IMR-90 (cell line): ENCODE measurements at regions not wholly inside any gene's neighbourhood (a gene's known extent, or its start where the extent isn't known, plus 50 kb on each side); places are given as distances from the start of the nearest gene placed in this dataset.

Experiments
- ATAC-seq: fragments of 200-7000 bp; cut with Tn5 transposase; 2 replicates; pipeline ENCODE4 v1.9.1; 2020; ENCODE audit warnings: low read depth, mild to moderate bottlenecking, moderate library complexity
- BruUV-seq: library from RNA; stranded (reverse); fragments of 400-500 nt; replicated peaks from 2 replicates; lab custom pipeline; 2021; lab: Mats Ljungman, UMichigan
- CTCF ChIA-PET: fragments of 300-600 bp; formaldehyde crosslinking; extraction: SDS; loops from one replicate; lab custom pipeline; 2021; ENCODE audit warnings: antibody characterized with exemption; lab: Yijun Ruan, JAX
- POLR2A ChIA-PET: fragments of 300-600 bp; sonication (Branson Sonifier 250); formaldehyde crosslinking; loops from one replicate; lab custom pipeline; 2022; ENCODE audit warnings: antibody characterized with exemption; ENCODE audit not compliant: unreplicated experiment; lab: Charles Lee
- DNase-seq: peaks from one replicate; pipeline ENCODE4 v3.0.0; 2013
- H2AFZ ChIP-seq: replicated peaks from 2 replicates; pipeline ENCODE3; 2013; ENCODE audit warnings: low read length, mild to moderate bottlenecking; ENCODE audit not compliant: poor library complexity
- H2AK5ac ChIP-seq: 2 replicates; pipeline ENCODE4 v1.6.1; 2013; ENCODE audit warnings: low read depth, low read length, inconsistent platforms
- H2AK9ac ChIP-seq: replicated peaks from 2 replicates; pipeline ENCODE3; 2013; ENCODE audit warnings: mild to moderate bottlenecking, low read depth, low read length, moderate library complexity; ENCODE audit not compliant: poor library complexity
- H2BK120ac ChIP-seq: 2 replicates; pipeline ENCODE4 v1.6.1; 2013; ENCODE audit warnings: low read depth, low read length, inconsistent platforms
- H2BK15ac ChIP-seq: 3 replicates; pipeline ENCODE4 v1.6.1; 2013; ENCODE audit warnings: low read depth, low read length, inconsistent platforms
- H2BK20ac ChIP-seq: 2 replicates; pipeline ENCODE4 v1.6.1; 2013; ENCODE audit warnings: low read depth, mild to moderate bottlenecking, inconsistent platforms, low read length, moderate library complexity
- H2BK5ac ChIP-seq: 2 replicates; pipeline ENCODE4 v1.6.1; 2013; ENCODE audit warnings: mild to moderate bottlenecking, low read depth, low read length, inconsistent platforms; ENCODE audit not compliant: poor library complexity, severe bottlenecking
- H3K14ac ChIP-seq: replicated peaks from 2 replicates; pipeline ENCODE4 v1.6.1; 2013; ENCODE audit warnings: low read depth, low read length, inconsistent platforms
- H3K18ac ChIP-seq: 2 replicates; pipeline ENCODE4 v1.6.1; 2013; ENCODE audit warnings: low read depth, low read length, control low read depth
- H3K23ac ChIP-seq: 2 replicates; pipeline ENCODE4 v1.6.1; 2013; ENCODE audit warnings: low read depth, low read length, inconsistent platforms
- H3K27ac ChIP-seq: 2 replicates; pipeline ENCODE4 v1.5.1; 2013; ENCODE audit warnings: mild to moderate bottlenecking, control low read depth, low read length; ENCODE audit not compliant: insufficient read depth
- H3K27me3 ChIP-seq: 2 replicates; pipeline ENCODE4 v1.6.1; 2013; ENCODE audit warnings: low read length; ENCODE audit not compliant: control insufficient read depth, insufficient read depth
- H3K36me3 ChIP-seq: 2 replicates; pipeline ENCODE4 v1.6.1; 2013; ENCODE audit warnings: low read length, mixed read lengths; ENCODE audit not compliant: control insufficient read depth, insufficient read depth
- H3K4ac ChIP-seq: 2 replicates; pipeline ENCODE4 v1.6.1; 2013; ENCODE audit warnings: low read depth, low read length, inconsistent platforms
- H3K4me1 ChIP-seq: 2 replicates; pipeline ENCODE4 v1.6.1; 2013; ENCODE audit warnings: low read length, mixed read lengths; ENCODE audit not compliant: control insufficient read depth, insufficient read depth
- H3K4me2 ChIP-seq: 2 replicates; pipeline ENCODE4 v1.6.1; 2013; ENCODE audit warnings: low read depth, mild to moderate bottlenecking, control low read depth, low read length, moderate library complexity
- H3K4me3 ChIP-seq: 2 replicates; pipeline ENCODE4 v1.5.1; 2013; ENCODE audit warnings: low read depth, mild to moderate bottlenecking, control low read depth, low read length, moderate library complexity; ENCODE audit not compliant: insufficient read depth
- H3K56ac ChIP-seq: 2 replicates; pipeline ENCODE4 v1.6.1; 2013; ENCODE audit warnings: low read length, inconsistent platforms; ENCODE audit not compliant: insufficient read depth; ENCODE audit errors: extremely low read depth
- H3K79me1 ChIP-seq, 2 experiments: 2 replicates each; pipeline ENCODE4 v1.6.1; 2013; ENCODE audit warnings: low read length in 2 of 2, inconsistent platforms in 1 of 2, low read depth in 1 of 2
- H3K9ac ChIP-seq: 2 replicates; pipeline ENCODE4 v1.6.1; 2013; ENCODE audit warnings: low read depth, low read length, control low read depth
- H3K9me1 ChIP-seq: 2 replicates; pipeline ENCODE4 v1.6.1; 2013; ENCODE audit warnings: low read length, inconsistent platforms; ENCODE audit not compliant: insufficient read depth
- H3K9me3 ChIP-seq: 2 replicates; pipeline ENCODE4 v1.6.1; 2013; ENCODE audit warnings: low read length; ENCODE audit not compliant: control insufficient read depth, insufficient read depth
- H4K20me1 ChIP-seq: 2 replicates; pipeline ENCODE4 v1.6.1; 2013; ENCODE audit warnings: low read length, inconsistent platforms; ENCODE audit not compliant: insufficient read depth
- H4K5ac ChIP-seq: 2 replicates; pipeline ENCODE4 v1.6.1; 2013; ENCODE audit warnings: mild to moderate bottlenecking, low read depth, low read length, control low read depth
- H4K8ac ChIP-seq, 2 experiments: 2 replicates each; pipeline ENCODE4 v1.6.1; 2013; ENCODE audit warnings: low read depth in 2 of 2, low read length in 2 of 2, control low read depth in 1 of 2, inconsistent platforms in 1 of 2
- H4K91ac ChIP-seq: 2 replicates; pipeline ENCODE4 v1.6.1; 2013; ENCODE audit warnings: low read depth, low read length, inconsistent platforms; ENCODE audit not compliant: insufficient read depth
- BHLHE40 ChIP-seq: fragments of 150-350 bp; IDR thresholded peaks from 2 replicates; pipeline ENCODE4 v1.6.1; 2016; ENCODE audit warnings: mild to moderate bottlenecking, low read depth, low read length
- CEBPB ChIP-seq: IDR thresholded peaks from 2 replicates; pipeline ENCODE4 v1.6.1; 2012; ENCODE audit warnings: low read depth, low read length, improper control_type of control experiment
- CHD1 ChIP-seq: IDR thresholded peaks from 2 replicates; pipeline ENCODE4 v1.6.1; 2012; ENCODE audit warnings: low read depth, low read length, improper control_type of control experiment
- CTCF ChIP-seq: conservative IDR thresholded peaks from 2 replicates; pipeline ENCODE4 v1.5.1; 2012; ENCODE audit warnings: mild to moderate bottlenecking, low read depth, low read length, improper control_type of control experiment
- ELK1 ChIP-seq: fragments of 150-350 bp; IDR thresholded peaks from 2 replicates; pipeline ENCODE4 v1.6.1; 2016; ENCODE audit warnings: low read depth, mild to moderate bottlenecking, low read length, moderate library complexity, borderline replicate concordance
- FOS ChIP-seq: fragments of 150-350 bp; IDR thresholded peaks from 2 replicates; pipeline ENCODE4 v1.6.1; 2016; ENCODE audit warnings: low read depth, low read length
- MAFK ChIP-seq: IDR thresholded peaks from 2 replicates; pipeline ENCODE4 v1.6.1; 2012; ENCODE audit warnings: low read depth, low read length, improper control_type of control experiment
- MAZ ChIP-seq: IDR thresholded peaks from 2 replicates; pipeline ENCODE4 v1.6.1; 2012; ENCODE audit warnings: low read depth, mild to moderate bottlenecking, low read length, improper control_type of control experiment, moderate library complexity, borderline replicate concordance
- MXI1 ChIP-seq: IDR thresholded peaks from 2 replicates; pipeline ENCODE4 v1.6.1; 2012; ENCODE audit warnings: low read depth, mild to moderate bottlenecking, low read length, moderate library complexity, borderline replicate concordance
- NFE2L2 ChIP-seq: fragments of 150-350 bp; IDR thresholded peaks from 2 replicates; pipeline ENCODE4 v1.6.1; 2016; ENCODE audit warnings: low read depth, mild to moderate bottlenecking, low read length
- POLR2A ChIP-seq: IDR thresholded peaks from 2 replicates; pipeline ENCODE4 v1.6.1; 2012; ENCODE audit warnings: mild to moderate bottlenecking, low read depth, low read length
- RAD21 ChIP-seq: IDR thresholded peaks from 2 replicates; pipeline ENCODE4 v1.6.1; 2012; ENCODE audit warnings: low read length, improper control_type of control experiment
- RCOR1 ChIP-seq: IDR thresholded peaks from 2 replicates; pipeline ENCODE4 v1.6.1; 2012; ENCODE audit warnings: mild to moderate bottlenecking, low read length, improper control_type of control experiment; ENCODE audit not compliant: insufficient replicate concordance
- RFX5 ChIP-seq: IDR thresholded peaks from 2 replicates; pipeline ENCODE4 v1.8.0; 2012; ENCODE audit warnings: low read depth, mild to moderate bottlenecking, low read length, moderate library complexity
- SMC3 ChIP-seq: fragments of 150-350 bp; IDR thresholded peaks from 2 replicates; pipeline ENCODE4 v1.6.1; 2016; ENCODE audit warnings: low read depth, mild to moderate bottlenecking, antibody characterized with exemption, low read length, moderate library complexity
- USF2 ChIP-seq: fragments of 150-350 bp; IDR thresholded peaks from 2 replicates; pipeline ENCODE4 v1.6.1; 2017; ENCODE audit warnings: mild to moderate bottlenecking, antibody characterized with exemption, low read length, low read depth
- WGBS, 2 experiments: methylation state at CpG; one replicate each; pipeline versions ENCODE4 v1.1.5 to v1.1.7; 2013; ENCODE audit warnings: missing lambda C conversion rate in 2 of 2; ENCODE audit not compliant: insufficient read length in 1 of 2; ENCODE audit errors: extremely low coverage in 2 of 2; 5-methylcytosine and 5-hydroxymethylcytosine counted together
- dilution Hi-C: fragments of 300-500 bp; cut with HindIII; formaldehyde crosslinking; loops from one replicate; pipeline ENCODE4 v1.14.3; 2018; ENCODE audit warnings: low sequenced_read_pairs; ENCODE audit not compliant: unreplicated experiment
- in situ Hi-C: fragments of 300-500 bp; cut with MboI; formaldehyde crosslinking; loops from 3 replicates; pipeline ENCODE4 v1.14.3; 2019; ENCODE audit warnings: low sequenced_read_pairs, inconsistent platforms, mixed read lengths
- intact Hi-C: fragments of 100-400 bp; cut with micrococcal nuclease; formaldehyde crosslinking; loops from 2 replicates; pipeline ENCODE4 v1.10.0; 2022

- no CpG with 5 or more reads among the region's 2 CpGs for WGBS, 2 experiments
- ATAC-seq, result 0 out of 2 replicates have a peak, but pooled peaks have one; percentile 25
- Histone ChIP-seq H2AFZ (no peak overlapping the region), H2BK20ac (no peak overlapping the region), H3K27ac (no peak overlapping the region), H2BK15ac (no peak overlapping the region), H2AK9ac (no peak overlapping the region), H3K23ac (no peak overlapping the region), H3K4me3 (no peak overlapping the region), H2BK120ac (no peak overlapping the region), H3K4me2 (no peak overlapping the region), H2BK5ac (no peak overlapping the region), H3K79me1 (no peaks in the 10 kb centered on the region), H3K56ac (no peak overlapping the region), H2AK5ac (no peak overlapping the region), H4K5ac (peak overlapping the region; percentile 33; the same call in 1 of the 2 replicates), H4K8ac (no peak overlapping the region), H4K20me1 (no peaks in the 10 kb centered on the region), H3K27me3 (no peaks in the 10 kb centered on the region), H3K4ac (no peak overlapping the region), H3K9ac (no peak overlapping the region), H3K4me1 (peaks cover 7% of the 10 kb centered on the region), H4K91ac (no peak overlapping the region), H3K9me1 (peaks cover 3% of the 10 kb centered on the region), H3K18ac (peak overlapping the region; percentile 49; the same call in 1 of the 2 replicates), H3K14ac (no peak overlapping the region), H3K36me3 (no peaks in the 10 kb centered on the region), H3K9me3 (no peaks in the 10 kb centered on the region)
- POLR2A ChIA-PET, result no interaction called here
- CTCF ChIA-PET, result no interaction called here
- in situ Hi-C loops, result no loop called here
- no peak for TF ChIP-seq ELK1
- TF ChIP-seq POLR2A, result no peak
- no peak for TF ChIP-seq USF2
- no peak for TF ChIP-seq RFX5
- no peak for TF ChIP-seq NFE2L2
- TF ChIP-seq CEBPB, result no peak
- no peak for TF ChIP-seq BHLHE40
- no peak for TF ChIP-seq RCOR1
- TF ChIP-seq SMC3, result no peak
- no peak for TF ChIP-seq FOS
- TF ChIP-seq MXI1, result no peak
- no peak for TF ChIP-seq MAZ
- no peak for TF ChIP-seq CHD1
- no peak for TF ChIP-seq RAD21
- no peak for TF ChIP-seq CTCF
- no peak for TF ChIP-seq MAFK
- dilution Hi-C loops, result no loop called here
- BruUV-seq, result no TSS peak
- intact Hi-C loops, result no loop called here
- peak; percentile 41 for DNase-seq
These were observed 250.9 kb downstream of the IRS1 start for GRCh38 chr2:226548732-226549131.
